DOHH2 (cell line): ENCODE measurements at regions not wholly inside any gene's neighbourhood (a gene's known extent, or its start where the extent isn't known, plus 50 kb on each side); places are given as distances from the start of the nearest gene placed in this dataset.

Experiments
- H3F3A ChIP-seq: fragments of 200-600 bp; sonication (generic), shearing (Covaris generic); 2 replicates; pipeline ENCODE4 v1.6.0; 2016; ENCODE audit warnings: antibody characterized with exemption, mild to moderate bottlenecking; ENCODE audit not compliant: control insufficient read depth, insufficient read depth
- H3K27ac ChIP-seq: fragments of 200-600 bp; sonication (generic); 2 replicates; pipeline ENCODE4 v1.5.1; 2014; ENCODE audit warnings: low read depth, mild to moderate bottlenecking, low read length, moderate library complexity
- H3K27me3 ChIP-seq: fragments of 200-600 bp; sonication (generic); 2 replicates; pipeline ENCODE4 v1.6.1; 2014; ENCODE audit warnings: mild to moderate bottlenecking, low read length, mixed read lengths; ENCODE audit not compliant: control insufficient read depth
- H3K36me3 ChIP-seq: fragments of 200-600 bp; sonication (generic); 2 replicates; pipeline ENCODE4 v1.6.1; 2014; ENCODE audit warnings: mild to moderate bottlenecking, low read length, moderate library complexity, mixed read lengths; ENCODE audit not compliant: control insufficient read depth
- H3K4me1 ChIP-seq: fragments of 200-600 bp; sonication (generic); 2 replicates; pipeline ENCODE4 v1.6.1; 2014; ENCODE audit warnings: mild to moderate bottlenecking, low read length, mixed read lengths; ENCODE audit not compliant: control insufficient read depth
- H3K4me2 ChIP-seq: fragments of 200-600 bp; sonication (generic); 2 replicates; pipeline ENCODE4 v1.6.0; 2014; ENCODE audit warnings: mild to moderate bottlenecking, low read length, moderate library complexity
- H3K4me3 ChIP-seq: fragments of 200-600 bp; sonication (generic); 2 replicates; pipeline ENCODE4 v1.5.1; 2014; ENCODE audit warnings: mild to moderate bottlenecking, low read length, mixed read lengths
- H3K79me2 ChIP-seq: fragments of 200-600 bp; sonication (generic); 2 replicates; pipeline ENCODE4 v1.6.1; 2014; ENCODE audit warnings: mild to moderate bottlenecking, low read length, mixed read lengths; ENCODE audit not compliant: control insufficient read depth
- H3K9me2 ChIP-seq: fragments of 200-600 bp; sonication (generic); replicated peaks from 2 replicates; pipeline ENCODE4 v1.6.1; 2014; ENCODE audit warnings: mild to moderate bottlenecking, low read length, mixed read lengths; ENCODE audit not compliant: control insufficient read depth
- H3K9me3 ChIP-seq: fragments of 200-600 bp; sonication (generic); 2 replicates; pipeline ENCODE4 v1.6.1; 2014; ENCODE audit warnings: antibody characterized with exemption, low read length, mixed read lengths; ENCODE audit not compliant: control insufficient read depth, insufficient read depth
- H4K20me1 ChIP-seq: fragments of 200-600 bp; sonication (generic); 2 replicates; pipeline ENCODE4 v1.6.0; 2014; ENCODE audit warnings: low read depth, mild to moderate bottlenecking, antibody characterized with exemption, low read length, moderate library complexity; ENCODE audit not compliant: control insufficient read depth, insufficient read depth
- EZH2phosphoT487 ChIP-seq: fragments of 200-600 bp; sonication (generic); IDR thresholded peaks from 2 replicates; pipeline ENCODE4 v1.6.1; 2017; ENCODE audit warnings: borderline replicate concordance, mild to moderate bottlenecking, antibody characterized with exemption, low read length, moderate library complexity, mixed read lengths
- TF ChIP-seq, protein P1 (sequence below): fragments of 200-600 bp; sonication (generic); IDR thresholded peaks from one replicate; pipeline ENCODE4 v1.5.1; 2014; ENCODE audit warnings: antibody characterized with exemption, mild to moderate bottlenecking, low read depth, low read length; ENCODE audit not compliant: poor library complexity, severe bottlenecking

DNA sequence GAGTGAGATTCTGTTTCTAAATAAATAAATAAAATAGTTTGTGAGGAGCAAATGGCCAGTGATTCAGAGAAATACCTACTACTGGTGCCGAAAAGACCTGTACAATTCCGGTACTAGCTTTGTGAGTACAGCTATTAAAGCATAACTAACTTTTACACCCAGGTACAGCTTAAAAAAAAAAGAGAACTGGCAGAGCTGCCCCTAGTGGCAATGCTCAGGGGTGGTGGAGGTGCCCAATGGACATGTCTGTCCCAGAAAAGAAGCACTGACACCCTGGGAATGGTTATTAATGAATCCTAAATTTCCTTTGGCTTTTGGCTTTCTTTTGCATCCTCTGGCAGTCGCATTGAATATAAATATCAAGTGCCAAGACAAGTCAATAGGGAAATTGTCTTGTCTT is 87.0 kb downstream of the LIPG start:
- Histone ChIP-seq H3K4me1 (no peaks in the 10 kb centered on the region), H3F3A (no peaks in the 10 kb centered on the region), H3K9me2 (no peaks in the 10 kb centered on the region), H3K4me3 (no peak overlapping the region), H3K79me2 (no peaks in the 10 kb centered on the region), H3K27ac (no peak overlapping the region), H3K36me3 (no peaks in the 10 kb centered on the region), H3K27me3 (no peaks in the 10 kb centered on the region), H3K4me2 (no peak overlapping the region), H3K9me3 (no peaks in the 10 kb centered on the region), H4K20me1 (no peaks in the 10 kb centered on the region)
- TF ChIP-seq, protein P1, sequence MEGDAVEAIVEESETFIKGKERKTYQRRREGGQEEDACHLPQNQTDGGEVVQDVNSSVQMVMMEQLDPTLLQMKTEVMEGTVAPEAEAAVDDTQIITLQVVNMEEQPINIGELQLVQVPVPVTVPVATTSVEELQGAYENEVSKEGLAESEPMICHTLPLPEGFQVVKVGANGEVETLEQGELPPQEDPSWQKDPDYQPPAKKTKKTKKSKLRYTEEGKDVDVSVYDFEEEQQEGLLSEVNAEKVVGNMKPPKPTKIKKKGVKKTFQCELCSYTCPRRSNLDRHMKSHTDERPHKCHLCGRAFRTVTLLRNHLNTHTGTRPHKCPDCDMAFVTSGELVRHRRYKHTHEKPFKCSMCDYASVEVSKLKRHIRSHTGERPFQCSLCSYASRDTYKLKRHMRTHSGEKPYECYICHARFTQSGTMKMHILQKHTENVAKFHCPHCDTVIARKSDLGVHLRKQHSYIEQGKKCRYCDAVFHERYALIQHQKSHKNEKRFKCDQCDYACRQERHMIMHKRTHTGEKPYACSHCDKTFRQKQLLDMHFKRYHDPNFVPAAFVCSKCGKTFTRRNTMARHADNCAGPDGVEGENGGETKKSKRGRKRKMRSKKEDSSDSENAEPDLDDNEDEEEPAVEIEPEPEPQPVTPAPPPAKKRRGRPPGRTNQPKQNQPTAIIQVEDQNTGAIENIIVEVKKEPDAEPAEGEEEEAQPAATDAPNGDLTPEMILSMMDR, result peak; percentile 15
- TF ChIP-seq EZH2phosphoT487, result no peak
